SK-N-SH (cell line): ENCODE measurements at regions not wholly inside any gene's neighbourhood (a gene's known extent, or its start where the extent isn't known, plus 50 kb on each side); places are given as distances from the start of the nearest gene placed in this dataset.

Experiments used
- small RNA-seq, 7 experiments: library from RNA; depleted of rRNA; stranded (forward); fragments of <200 nt; gene quantifications; one replicate each; pipeline ENCODE3, GENCODE V24; 2012

Small RNAs in the stretch of these regions (small RNA-seq; reads per million reads assigned to genes)
- 0 reads per million in 7 experiments for gene RF00561
